Smooth muscle cell (in vitro differentiated cells): ENCODE measurements at regions not wholly inside any gene's neighbourhood (a gene's known extent, or its start where the extent isn't known, plus 50 kb on each side); places are given as distances from the start of the nearest gene placed in this dataset.

Source experiments
- DNase-seq: peaks from one replicate; lab custom pipeline; 2025; ENCODE audit not compliant: unreplicated experiment; lab: John Stamatoyannopoulos, UW
- H2AFZ ChIP-seq: fragments of 200-600 bp; sonication (generic); 2 replicates; pipeline ENCODE4 v1.6.0; 2016; ENCODE audit warnings: antibody characterized with exemption, low read depth, mild to moderate bottlenecking
- H3F3A ChIP-seq: fragments of 200-600 bp; sonication (generic); 2 replicates; pipeline ENCODE4 v1.6.0; 2017; ENCODE audit warnings: antibody characterized with exemption, low read depth
- H3K27ac ChIP-seq: fragments of 200-600 bp; sonication (generic); 2 replicates; pipeline ENCODE4 v1.5.1; 2016; ENCODE audit warnings: low read depth, mild to moderate bottlenecking
- H3K27me3 ChIP-seq: fragments of 200-600 bp; sonication (generic); 2 replicates; pipeline ENCODE4 v1.6.1; 2016; ENCODE audit warnings: low read depth, mild to moderate bottlenecking
- H3K36me3 ChIP-seq: fragments of 200-600 bp; sonication (generic); 2 replicates; pipeline ENCODE4 v1.5.1; 2016; ENCODE audit warnings: low read depth
- H3K4me1 ChIP-seq: fragments of 200-600 bp; sonication (generic); 2 replicates; pipeline ENCODE4 v1.5.1; 2016; ENCODE audit warnings: low read depth
- H3K4me2 ChIP-seq: fragments of 200-600 bp; sonication (generic); 2 replicates; pipeline ENCODE4 v1.6.0; 2016; ENCODE audit warnings: mild to moderate bottlenecking
- H3K4me3 ChIP-seq: fragments of 200-600 bp; sonication (generic); 2 replicates; pipeline ENCODE4 v1.5.1; 2016; ENCODE audit warnings: mild to moderate bottlenecking
- H3K79me2 ChIP-seq: fragments of 200-600 bp; sonication (generic); 2 replicates; pipeline ENCODE4 v1.6.0; 2016; ENCODE audit warnings: low read depth, mild to moderate bottlenecking
- H3K9ac ChIP-seq: fragments of 200-600 bp; sonication (generic); 2 replicates; pipeline ENCODE4 v1.6.0; 2016; ENCODE audit warnings: low read depth
- H3K9me3 ChIP-seq: fragments of 200-600 bp; sonication (generic); replicated peaks from 2 replicates; pipeline ENCODE4 v1.5.1; 2016; ENCODE audit warnings: low read depth
- H4K20me1 ChIP-seq: fragments of 200-600 bp; sonication (generic); 2 replicates; pipeline ENCODE4 v1.6.0; 2016; ENCODE audit warnings: low read depth
- WGBS: methylation state at CpG from one replicate; pipeline ENCODE4 v1.1.7; 2016; ENCODE audit warnings: low lambda C conversion rate; 5-methylcytosine and 5-hydroxymethylcytosine counted together
- TF ChIP-seq, protein P1 (sequence below): fragments of 200-600 bp; sonication (generic); IDR thresholded peaks from 2 replicates; pipeline ENCODE4 v1.5.1; 2017; ENCODE audit warnings: borderline replicate concordance, mild to moderate bottlenecking, antibody characterized with exemption; ENCODE audit not compliant: insufficient read depth, poor library complexity, severe bottlenecking

DNA sequence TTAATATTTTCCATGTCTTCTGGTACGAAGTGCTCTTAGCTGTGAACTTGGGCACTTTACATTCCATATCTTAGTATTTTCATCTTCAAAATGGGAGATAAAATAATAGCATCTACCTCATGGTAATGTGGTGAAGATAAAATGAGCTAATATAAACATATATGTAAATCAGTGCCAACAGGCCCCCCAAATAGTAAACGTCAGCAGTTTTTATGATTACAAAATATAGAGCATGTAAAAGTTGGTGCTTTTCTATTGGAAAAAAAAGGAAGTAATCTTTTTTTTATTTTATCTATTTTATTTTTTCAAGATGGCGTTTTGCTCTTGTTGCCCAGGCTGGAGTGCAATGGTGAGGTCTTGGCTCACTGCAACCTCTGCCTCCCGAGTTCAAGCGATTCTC lies 291.1 kb upstream of the PRDM9 start:
- Histone ChIP-seq H4K20me1 (no peaks in the 10 kb centered on the region), H3K79me2 (no peaks in the 10 kb centered on the region), H3K27ac (no peak overlapping the region), H3K4me3 (no peak overlapping the region), H3F3A (no peaks in the 10 kb centered on the region), H3K9ac (no peak overlapping the region), H3K27me3 (no peaks in the 10 kb centered on the region), H3K36me3 (no peaks in the 10 kb centered on the region), H3K9me3 (no peaks in the 10 kb centered on the region), H2AFZ (no peak overlapping the region), H3K4me1 (no peaks in the 10 kb centered on the region), H3K4me2 (no peak overlapping the region)
- TF ChIP-seq, protein P1, sequence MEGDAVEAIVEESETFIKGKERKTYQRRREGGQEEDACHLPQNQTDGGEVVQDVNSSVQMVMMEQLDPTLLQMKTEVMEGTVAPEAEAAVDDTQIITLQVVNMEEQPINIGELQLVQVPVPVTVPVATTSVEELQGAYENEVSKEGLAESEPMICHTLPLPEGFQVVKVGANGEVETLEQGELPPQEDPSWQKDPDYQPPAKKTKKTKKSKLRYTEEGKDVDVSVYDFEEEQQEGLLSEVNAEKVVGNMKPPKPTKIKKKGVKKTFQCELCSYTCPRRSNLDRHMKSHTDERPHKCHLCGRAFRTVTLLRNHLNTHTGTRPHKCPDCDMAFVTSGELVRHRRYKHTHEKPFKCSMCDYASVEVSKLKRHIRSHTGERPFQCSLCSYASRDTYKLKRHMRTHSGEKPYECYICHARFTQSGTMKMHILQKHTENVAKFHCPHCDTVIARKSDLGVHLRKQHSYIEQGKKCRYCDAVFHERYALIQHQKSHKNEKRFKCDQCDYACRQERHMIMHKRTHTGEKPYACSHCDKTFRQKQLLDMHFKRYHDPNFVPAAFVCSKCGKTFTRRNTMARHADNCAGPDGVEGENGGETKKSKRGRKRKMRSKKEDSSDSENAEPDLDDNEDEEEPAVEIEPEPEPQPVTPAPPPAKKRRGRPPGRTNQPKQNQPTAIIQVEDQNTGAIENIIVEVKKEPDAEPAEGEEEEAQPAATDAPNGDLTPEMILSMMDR = no peak
- no peak for DNase-seq
- 93% methylated on average over 5 of the region's 5 CpGs for WGBS

DNA sequence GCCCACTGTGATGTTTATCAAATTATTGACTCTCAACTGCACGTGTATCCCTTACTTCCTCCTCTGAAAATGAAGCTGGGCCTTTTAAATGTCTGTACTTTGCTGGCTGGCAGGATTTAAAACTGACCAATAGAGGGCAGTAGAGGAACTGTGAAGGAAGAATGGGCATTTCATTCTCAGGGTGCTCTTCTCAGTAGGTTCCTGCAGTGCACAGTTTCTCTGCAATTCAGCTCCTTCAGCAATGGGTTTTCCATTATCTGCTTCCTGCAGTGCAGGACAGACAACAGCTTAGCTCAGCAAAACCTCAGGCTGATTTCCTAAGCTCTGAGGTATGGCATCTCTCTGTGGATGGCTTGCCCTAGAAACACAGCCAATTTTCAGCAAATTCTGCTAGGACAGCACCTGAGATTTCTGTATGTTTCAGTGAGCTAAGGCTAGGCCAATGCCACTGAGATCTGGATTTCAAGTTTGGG lies 298.4 kb upstream of the PRDM9 start:
- no peak for DNase-seq
- 0% methylated on average over 1 of the region's 1 CpG for WGBS

DNA sequence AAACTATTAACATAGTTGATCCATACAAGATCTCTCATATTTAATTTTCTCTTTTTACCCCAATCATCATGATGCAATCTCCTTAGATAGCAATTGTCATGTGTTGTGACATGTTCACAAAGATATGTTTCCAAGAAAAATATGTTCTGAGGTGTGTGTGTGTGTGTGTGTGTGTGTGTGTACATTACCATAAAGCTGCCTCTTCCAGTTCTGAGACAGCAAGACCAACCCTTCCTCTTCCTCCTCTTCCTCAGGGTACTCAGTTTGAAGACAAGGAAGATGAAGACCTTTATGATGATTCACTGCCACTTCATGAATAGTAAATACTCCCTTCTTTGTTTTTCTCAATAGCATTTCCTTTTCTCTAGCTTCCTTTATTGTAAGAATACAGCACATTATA lies 303.3 kb upstream of the PRDM9 start:
- no peaks in the 10 kb centered on the region for H3K4me1 ChIP-seq

More for the DNA sequence above, 298.4 kb upstream of the PRDM9 start:
- TF ChIP-seq, protein P1 = peak; percentile 79
- no peaks in the 10 kb centered on the region for H3K9me3 ChIP-seq
- H4K20me1 ChIP-seq = no peaks in the 10 kb centered on the region
- H3K79me2 ChIP-seq = no peaks in the 10 kb centered on the region
- H2AFZ ChIP-seq = no peak overlapping the region
- H3K4me3 ChIP-seq = no peak overlapping the region
- no peak overlapping the region for H3K9ac ChIP-seq
- no peak overlapping the region for H3K27ac ChIP-seq
- H3K36me3 ChIP-seq = no peaks in the 10 kb centered on the region
- H3F3A ChIP-seq = no peaks in the 10 kb centered on the region
- H3K27me3 ChIP-seq = no peaks in the 10 kb centered on the region
- no peaks in the 10 kb centered on the region for H3K4me1 ChIP-seq
- no peak overlapping the region for H3K4me2 ChIP-seq

More for the DNA sequence above, 303.3 kb upstream of the PRDM9 start:
- H4K20me1 ChIP-seq = no peaks in the 10 kb centered on the region
- no peak for DNase-seq
- H3K36me3 ChIP-seq = no peaks in the 10 kb centered on the region
- H3K27ac ChIP-seq = no peak overlapping the region
- no peak overlapping the region for H2AFZ ChIP-seq
- no peaks in the 10 kb centered on the region for H3K9me3 ChIP-seq
- H3K79me2 ChIP-seq = no peaks in the 10 kb centered on the region
- no peak overlapping the region for H3K4me2 ChIP-seq
- H3K9ac ChIP-seq = no peak overlapping the region
- no peaks in the 10 kb centered on the region for H3K27me3 ChIP-seq
- TF ChIP-seq, protein P1 = no peak
- H3F3A ChIP-seq = no peaks in the 10 kb centered on the region
- no peak overlapping the region for H3K4me3 ChIP-seq
